ENCODE measurements at regions not wholly inside any gene's neighbourhood (a gene's known extent, or its start where the extent isn't known, plus 50 kb on each side); places are given as distances from the start of the nearest gene placed in this dataset.

GRCh38 chrX:67207912-67208311, 335.9 kb upstream of the AR start:
- TF ChIP-seq POLR2A (IDR thresholded peaks at IDR 0.05; ENCODE audit: low read depth, low read length) = no peak
- no peak for TF ChIP-seq POLR2AphosphoS5 (IDR thresholded peaks at IDR 0.05; ENCODE audit: low read depth, low read length)
- no peak for TF ChIP-seq TAF1 (IDR thresholded peaks at IDR 0.05; ENCODE audit: low read depth, low read length)
